ENCODE measurements at regions not wholly inside any gene's neighbourhood (a gene's known extent, or its start where the extent isn't known, plus 50 kb on each side); places are given as distances from the start of the nearest gene placed in this dataset.

DNA sequence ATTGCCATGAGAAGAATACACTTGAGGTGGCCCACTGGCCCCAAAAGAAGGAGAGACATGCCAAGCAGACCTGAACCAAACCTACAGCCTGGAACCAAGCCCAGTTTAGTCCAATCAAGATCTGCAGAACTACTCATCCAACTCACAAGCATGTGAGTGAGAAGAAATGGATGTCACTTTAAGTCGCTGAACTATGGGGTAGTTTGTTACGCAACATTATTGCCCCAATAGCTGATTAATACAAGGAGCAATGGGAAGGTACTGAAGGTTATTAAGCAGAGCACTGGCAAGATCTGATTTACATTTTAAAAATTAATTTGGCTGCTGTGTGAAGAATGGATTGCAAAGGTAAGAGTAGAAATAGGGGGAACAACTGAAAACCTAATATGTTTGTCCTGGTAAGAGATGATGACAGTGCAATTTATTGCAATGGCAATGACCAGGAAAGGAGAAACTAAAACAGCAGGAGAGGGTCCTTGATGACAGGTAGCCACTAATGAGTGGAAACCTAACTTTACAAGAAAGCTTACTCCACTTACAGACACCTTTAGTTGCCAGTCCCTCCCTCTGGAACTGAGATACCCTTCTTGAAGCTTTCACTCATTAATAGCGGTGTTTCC, 132.9 kb upstream of the GRIA1 start:
- Histone ChIP-seq H3K27me3 (no peaks in the 10 kb centered on the region), H3K27ac (no peak overlapping the region), H3K4me1 (no peaks in the 10 kb centered on the region), H3K9me3 (no peaks in the 10 kb centered on the region), H3K36me3 (no peaks in the 10 kb centered on the region), H3K4me3 (no peak overlapping the region)
- no peak for DNase-seq (ENCODE audit: low spot score in 2 of 2)
- TF ChIP-seq, protein P1, sequence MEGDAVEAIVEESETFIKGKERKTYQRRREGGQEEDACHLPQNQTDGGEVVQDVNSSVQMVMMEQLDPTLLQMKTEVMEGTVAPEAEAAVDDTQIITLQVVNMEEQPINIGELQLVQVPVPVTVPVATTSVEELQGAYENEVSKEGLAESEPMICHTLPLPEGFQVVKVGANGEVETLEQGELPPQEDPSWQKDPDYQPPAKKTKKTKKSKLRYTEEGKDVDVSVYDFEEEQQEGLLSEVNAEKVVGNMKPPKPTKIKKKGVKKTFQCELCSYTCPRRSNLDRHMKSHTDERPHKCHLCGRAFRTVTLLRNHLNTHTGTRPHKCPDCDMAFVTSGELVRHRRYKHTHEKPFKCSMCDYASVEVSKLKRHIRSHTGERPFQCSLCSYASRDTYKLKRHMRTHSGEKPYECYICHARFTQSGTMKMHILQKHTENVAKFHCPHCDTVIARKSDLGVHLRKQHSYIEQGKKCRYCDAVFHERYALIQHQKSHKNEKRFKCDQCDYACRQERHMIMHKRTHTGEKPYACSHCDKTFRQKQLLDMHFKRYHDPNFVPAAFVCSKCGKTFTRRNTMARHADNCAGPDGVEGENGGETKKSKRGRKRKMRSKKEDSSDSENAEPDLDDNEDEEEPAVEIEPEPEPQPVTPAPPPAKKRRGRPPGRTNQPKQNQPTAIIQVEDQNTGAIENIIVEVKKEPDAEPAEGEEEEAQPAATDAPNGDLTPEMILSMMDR (IDR thresholded peaks at IDR 0.05): no peak
- TF ChIP-seq POLR2A (IDR thresholded peaks at IDR 0.05) (no peak), EP300 (IDR thresholded peaks at IDR 0.05) (no peak)
- 93 to 94% methylated on average over 3 of the region's 3 CpGs for WGBS, 2 donors

DNA sequence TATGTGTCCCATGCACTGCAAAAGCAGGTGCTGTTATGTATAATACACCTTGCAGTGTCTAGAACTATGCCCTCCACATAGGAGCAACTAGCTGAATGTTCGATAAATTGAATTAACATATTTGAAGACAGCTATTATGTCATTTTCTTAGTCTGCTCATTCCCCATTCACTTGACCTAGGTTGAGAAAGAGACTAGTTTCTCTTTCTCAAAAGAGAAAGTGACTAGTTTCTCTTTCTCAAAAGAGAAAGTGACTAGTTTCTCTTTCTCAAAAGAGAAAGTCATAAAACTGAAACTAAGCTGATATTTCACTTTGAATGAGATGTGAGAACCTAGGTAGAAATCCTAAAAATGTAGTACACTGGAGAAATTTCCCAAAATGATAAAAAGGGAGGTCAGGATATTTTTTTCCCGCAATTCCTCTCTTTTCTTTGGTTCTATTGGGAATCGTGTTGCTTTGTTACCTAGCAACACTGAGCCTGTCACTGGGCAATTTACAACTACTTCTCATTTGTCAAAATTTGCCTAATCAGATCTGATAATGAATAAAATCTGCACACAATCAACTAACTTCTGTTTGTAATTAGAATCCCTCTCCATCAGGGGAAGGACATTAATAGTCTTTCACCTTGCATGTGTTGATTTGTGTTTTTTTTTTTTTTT, 132.0 kb upstream of the GRIA1 start:
- WGBS, 2 donors: 63 to 71% methylated on average over 3 of the region's 3 CpGs
- no peak for DNase-seq (ENCODE audit: low spot score in 2 of 2)
- no peaks in the 10 kb centered on the region for H3K36me3 ChIP-seq
- H3K4me3 ChIP-seq: no peak overlapping the region
- no peak overlapping the region for H3K27ac ChIP-seq
- H3K27me3 ChIP-seq: no peaks in the 10 kb centered on the region
- TF ChIP-seq POLR2A (IDR thresholded peaks at IDR 0.05) (no peak), EP300 (IDR thresholded peaks at IDR 0.05) (no peak)
- TF ChIP-seq, protein P1 (IDR thresholded peaks at IDR 0.05): no peak
- H3K4me1 ChIP-seq: no peaks in the 10 kb centered on the region
- H3K9me3 ChIP-seq: no peaks in the 10 kb centered on the region

DNA sequence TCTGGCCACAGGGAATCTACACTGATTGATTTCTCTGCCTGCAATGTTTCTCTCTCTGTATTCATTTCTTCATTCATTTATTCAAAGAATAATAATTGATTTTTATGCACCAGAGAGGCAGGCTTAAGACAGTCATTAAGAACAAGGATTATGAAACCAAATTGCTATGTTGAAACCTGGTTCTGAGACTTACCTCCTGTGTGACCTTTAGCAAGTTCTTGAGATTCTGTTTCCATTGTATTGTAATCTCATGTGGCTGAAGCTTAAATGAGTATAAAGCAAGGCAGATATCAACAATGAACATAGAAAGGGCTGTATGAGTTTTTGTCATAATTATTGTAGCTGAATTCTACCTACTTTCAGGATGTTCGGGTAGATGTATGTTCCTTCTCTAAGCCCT, 129.6 kb upstream of the GRIA1 start:
- H3K9me3 ChIP-seq: no peaks in the 10 kb centered on the region

DNA sequence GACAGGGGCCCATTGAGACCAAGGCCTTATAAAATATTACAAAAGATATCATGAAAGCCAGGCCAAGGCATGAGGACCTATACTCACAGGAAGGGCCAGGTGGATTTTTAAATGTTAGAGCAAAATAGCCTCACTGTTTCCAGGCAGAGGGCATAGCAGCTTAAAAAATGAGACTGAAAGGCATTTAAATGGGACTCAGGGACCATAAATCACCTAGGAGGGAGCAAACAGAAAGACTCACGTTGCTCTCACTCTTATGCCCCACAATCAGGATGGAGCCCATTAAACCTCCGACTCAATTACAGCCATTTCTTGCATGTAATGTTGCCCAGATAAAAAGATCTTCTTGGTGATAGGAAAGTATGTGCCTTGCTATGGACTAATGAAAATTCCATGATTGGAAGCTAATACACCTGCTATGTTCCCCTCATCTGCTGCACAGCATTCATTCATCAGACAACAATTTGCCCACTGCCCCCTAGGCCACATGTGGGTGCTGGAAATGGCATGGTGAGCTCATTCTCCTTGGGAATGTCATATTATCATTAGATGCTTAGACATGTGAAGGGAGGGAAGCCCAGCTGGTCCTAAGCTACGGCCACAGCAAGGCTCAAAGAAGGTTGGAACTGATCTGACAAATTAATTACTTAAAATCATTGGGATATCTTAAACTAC, 128.6 kb upstream of the GRIA1 start:
- Histone ChIP-seq H3K27ac (no peak overlapping the region), H3K9me3 (no peaks in the 10 kb centered on the region), H3K27me3 (no peaks in the 10 kb centered on the region), H3K4me3 (no peak overlapping the region), H3K4me1 (no peaks in the 10 kb centered on the region), H3K36me3 (no peaks in the 10 kb centered on the region)
- TF ChIP-seq POLR2A (IDR thresholded peaks at IDR 0.05): no peak
- TF ChIP-seq EP300 (IDR thresholded peaks at IDR 0.05): no peak
- TF ChIP-seq, protein P1 (IDR thresholded peaks at IDR 0.05): no peak
- DNase-seq (ENCODE audit: low spot score in 2 of 2): no peak
- WGBS, 2 donors: 62 to 64% methylated on average over 3 of the region's 3 CpGs

More for the DNA sequence above, 129.6 kb upstream of the GRIA1 start:
- Histone ChIP-seq H3K4me1 (no peaks in the 10 kb centered on the region), H3K36me3 (no peaks in the 10 kb centered on the region), H3K27me3 (no peaks in the 10 kb centered on the region), H3K4me3 (no peak overlapping the region), H3K27ac (no peak overlapping the region)
- DNase-seq (ENCODE audit: low spot score in 2 of 2): no peak
- TF ChIP-seq EP300 (IDR thresholded peaks at IDR 0.05) (no peak), POLR2A (IDR thresholded peaks at IDR 0.05) (no peak)
- TF ChIP-seq, protein P1 (IDR thresholded peaks at IDR 0.05): no peak
- 80 to 91% methylated on average over 1 of the region's 1 CpG for WGBS, 2 donors

DNA sequence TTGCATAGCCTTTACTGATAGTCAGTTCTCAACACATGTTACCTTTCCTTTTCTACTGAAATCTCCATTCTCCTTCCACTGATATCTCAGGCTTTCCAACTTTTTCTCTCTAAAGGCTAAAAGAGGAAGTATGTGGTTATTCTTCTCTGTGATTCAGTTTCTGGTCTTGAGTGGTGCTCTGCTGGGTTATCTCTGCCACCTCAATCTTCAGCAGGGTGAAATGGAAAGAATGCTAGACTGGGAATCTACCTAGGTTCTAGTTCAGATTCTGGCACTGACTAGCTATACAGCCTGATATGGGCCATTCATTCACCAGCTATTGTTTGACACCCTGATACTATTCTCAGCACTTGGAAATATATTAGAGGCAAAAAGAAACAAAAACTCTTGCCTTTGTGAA, 124.9 kb upstream of the GRIA1 start:
- TF ChIP-seq POLR2A (IDR thresholded peaks at IDR 0.05): no peak
- TF ChIP-seq, protein P1 (IDR thresholded peaks at IDR 0.05): no peak
- no peak for TF ChIP-seq EP300 (IDR thresholded peaks at IDR 0.05)
- no peaks in the 10 kb centered on the region for H3K36me3 ChIP-seq
- no peaks in the 10 kb centered on the region for H3K4me1 ChIP-seq
- H3K4me3 ChIP-seq: no peak overlapping the region
- no peak for DNase-seq (ENCODE audit: low spot score in 2 of 2)
- H3K9me3 ChIP-seq: no peaks in the 10 kb centered on the region
- no peaks in the 10 kb centered on the region for H3K27me3 ChIP-seq
- H3K27ac ChIP-seq: no peak overlapping the region
